Fibroblast of lung (primary cell): ENCODE measurements at regions not wholly inside any gene's neighbourhood (a gene's known extent, or its start where the extent isn't known, plus 50 kb on each side); places are given as distances from the start of the nearest gene placed in this dataset.

Source experiments
- EZH2 ChIP-seq: IDR thresholded peaks from 2 replicates; pipeline ENCODE4 v1.5.1; 2012; ENCODE audit warnings: low read length, control low read depth, mild to moderate bottlenecking; ENCODE audit errors: missing control alignments
- TF ChIP-seq, protein P1 (sequence below), 2 donors: IDR thresholded peaks in 1 of 2; conservative IDR thresholded peaks in 1 of 2; 1 replicate in 1 of 2; 2 replicates in 1 of 2; pipeline ENCODE4 v1.5.1; 2011 to 2012; ENCODE audit warnings: low read length in 2 of 2, control low read depth in 1 of 2, inconsistent platforms in 1 of 2, low read depth in 1 of 2, mild to moderate bottlenecking in 1 of 2

DNA sequence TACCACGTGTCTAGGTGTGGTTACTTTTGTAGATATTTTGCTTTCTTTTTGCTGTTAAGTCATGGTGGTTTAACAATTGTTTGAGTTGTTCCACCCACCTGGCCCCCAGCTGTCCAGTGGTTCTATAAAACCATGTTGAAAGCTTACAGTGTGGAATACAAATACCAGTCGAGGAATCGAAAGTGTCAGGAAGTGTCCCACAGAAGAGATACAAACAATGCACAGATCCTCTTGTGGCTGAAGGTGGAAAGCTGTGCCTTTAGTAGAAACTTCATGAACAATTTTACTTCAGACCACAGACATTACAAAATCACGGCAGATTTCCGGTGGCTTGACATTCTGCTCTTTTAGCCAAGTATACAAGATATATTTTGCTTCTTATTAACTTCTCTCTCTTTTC, 782.4 kb upstream of the SOX9 start:
- TF ChIP-seq, protein P1, sequence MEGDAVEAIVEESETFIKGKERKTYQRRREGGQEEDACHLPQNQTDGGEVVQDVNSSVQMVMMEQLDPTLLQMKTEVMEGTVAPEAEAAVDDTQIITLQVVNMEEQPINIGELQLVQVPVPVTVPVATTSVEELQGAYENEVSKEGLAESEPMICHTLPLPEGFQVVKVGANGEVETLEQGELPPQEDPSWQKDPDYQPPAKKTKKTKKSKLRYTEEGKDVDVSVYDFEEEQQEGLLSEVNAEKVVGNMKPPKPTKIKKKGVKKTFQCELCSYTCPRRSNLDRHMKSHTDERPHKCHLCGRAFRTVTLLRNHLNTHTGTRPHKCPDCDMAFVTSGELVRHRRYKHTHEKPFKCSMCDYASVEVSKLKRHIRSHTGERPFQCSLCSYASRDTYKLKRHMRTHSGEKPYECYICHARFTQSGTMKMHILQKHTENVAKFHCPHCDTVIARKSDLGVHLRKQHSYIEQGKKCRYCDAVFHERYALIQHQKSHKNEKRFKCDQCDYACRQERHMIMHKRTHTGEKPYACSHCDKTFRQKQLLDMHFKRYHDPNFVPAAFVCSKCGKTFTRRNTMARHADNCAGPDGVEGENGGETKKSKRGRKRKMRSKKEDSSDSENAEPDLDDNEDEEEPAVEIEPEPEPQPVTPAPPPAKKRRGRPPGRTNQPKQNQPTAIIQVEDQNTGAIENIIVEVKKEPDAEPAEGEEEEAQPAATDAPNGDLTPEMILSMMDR (conservative IDR thresholded peaks at IDR 0.05 in 1 of 2, IDR thresholded peaks at IDR 0.05 in 1 of 2; ENCODE audit: low read depth in 1 of 2, low read length in 2 of 2): no peak
- TF ChIP-seq EZH2: no peak
